ENCODE measurements at regions not wholly inside any gene's neighbourhood (a gene's known extent, or its start where the extent isn't known, plus 50 kb on each side); places are given as distances from the start of the nearest gene placed in this dataset.
"Not testable (repeated sequence)": the region's sequence is repeated elsewhere in the genome, so short reads cannot be mapped to it uniquely, and the experiment has no call there.

DNA sequence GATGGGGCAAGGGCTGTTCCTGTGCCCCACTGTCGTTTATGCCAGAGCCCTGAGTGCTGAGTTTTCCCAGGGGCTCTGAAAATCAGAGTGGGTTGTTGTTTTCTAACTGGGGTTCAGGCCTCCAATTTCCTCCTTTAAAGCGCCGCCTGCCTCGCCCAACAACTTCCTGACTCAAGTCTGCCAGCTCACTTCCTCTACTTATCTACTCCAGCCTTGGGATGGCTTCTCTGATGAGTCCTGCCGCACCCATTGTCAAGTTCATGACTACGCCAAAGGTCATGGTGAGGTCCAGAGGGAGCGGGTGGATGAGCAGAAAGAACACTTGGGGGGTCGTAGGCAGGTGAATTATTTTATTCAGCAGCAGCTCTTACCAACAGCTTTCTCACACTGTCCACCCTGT lies 104.7 kb downstream of the UTP18 start:
- no peak for DNase-seq
- no peak for ATAC-seq
- Histone ChIP-seq H3K27me3 (ENCODE audit: insufficient read depth in 3 of 3, low read length in 2 of 3) (peaks cover 0 to 9% (median 0%) of the 10 kb centered on the region in 3 donors), H3K36me3 (ENCODE audit: insufficient read depth in 1 of 2, low read depth in 1 of 2) (no peaks in the 10 kb centered on the region), H3K4me1 (no peaks in the 10 kb centered on the region), H3K4me3 (no peak overlapping the region), H3K9me3 (no peaks in the 10 kb centered on the region), H3K27ac (no peak overlapping the region)
- WGBS, 3 donors, result 48 to 62% (median 51%) methylated on average over 8 of the region's 8 CpGs
- TF ChIP-seq, protein P1, sequence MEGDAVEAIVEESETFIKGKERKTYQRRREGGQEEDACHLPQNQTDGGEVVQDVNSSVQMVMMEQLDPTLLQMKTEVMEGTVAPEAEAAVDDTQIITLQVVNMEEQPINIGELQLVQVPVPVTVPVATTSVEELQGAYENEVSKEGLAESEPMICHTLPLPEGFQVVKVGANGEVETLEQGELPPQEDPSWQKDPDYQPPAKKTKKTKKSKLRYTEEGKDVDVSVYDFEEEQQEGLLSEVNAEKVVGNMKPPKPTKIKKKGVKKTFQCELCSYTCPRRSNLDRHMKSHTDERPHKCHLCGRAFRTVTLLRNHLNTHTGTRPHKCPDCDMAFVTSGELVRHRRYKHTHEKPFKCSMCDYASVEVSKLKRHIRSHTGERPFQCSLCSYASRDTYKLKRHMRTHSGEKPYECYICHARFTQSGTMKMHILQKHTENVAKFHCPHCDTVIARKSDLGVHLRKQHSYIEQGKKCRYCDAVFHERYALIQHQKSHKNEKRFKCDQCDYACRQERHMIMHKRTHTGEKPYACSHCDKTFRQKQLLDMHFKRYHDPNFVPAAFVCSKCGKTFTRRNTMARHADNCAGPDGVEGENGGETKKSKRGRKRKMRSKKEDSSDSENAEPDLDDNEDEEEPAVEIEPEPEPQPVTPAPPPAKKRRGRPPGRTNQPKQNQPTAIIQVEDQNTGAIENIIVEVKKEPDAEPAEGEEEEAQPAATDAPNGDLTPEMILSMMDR (IDR thresholded peaks at IDR 0.05), result no peak
- intact Hi-C loops (cut with DNase I), result no loop called here

DNA sequence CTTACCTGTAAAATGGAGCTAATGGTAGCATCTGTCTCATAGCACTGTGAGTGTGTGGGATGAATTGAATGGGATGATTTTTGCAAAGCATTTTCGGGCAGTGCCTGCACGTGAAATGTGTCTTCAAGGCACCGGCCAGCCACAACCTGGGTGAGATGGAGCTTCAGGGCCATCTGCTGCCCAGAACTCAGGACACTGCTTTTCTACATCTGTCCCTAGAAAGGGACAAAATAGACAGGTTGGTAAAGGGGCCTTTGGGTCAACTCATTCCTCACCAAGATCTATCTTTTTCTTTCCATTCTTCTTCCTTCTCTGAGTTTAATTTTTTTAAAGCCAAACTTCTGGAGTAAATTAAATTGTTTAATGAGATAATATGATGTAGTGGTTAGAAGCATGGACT lies 106.5 kb downstream of the UTP18 start:
- no peak for DNase-seq
- Histone ChIP-seq H3K4me1 (no peaks in the 10 kb centered on the region), H3K27me3 (ENCODE audit: insufficient read depth in 3 of 3, low read length in 2 of 3) (peaks cover 0 to 9% (median 0%) of the 10 kb centered on the region in 3 donors), H3K9me3 (no peaks in the 10 kb centered on the region), H3K27ac (no peak overlapping the region), H3K4me3 (no peak overlapping the region), H3K36me3 (ENCODE audit: insufficient read depth in 1 of 2, low read depth in 1 of 2) (no peaks in the 10 kb centered on the region)
- ATAC-seq, result no peak
- intact Hi-C loops (cut with DNase I), result no loop called here
- WGBS, 3 donors, result 85 to 92% (median 88%) methylated on average over 3 of the region's 3 CpGs
- TF ChIP-seq, protein P1 (IDR thresholded peaks at IDR 0.05), result no peak

DNA sequence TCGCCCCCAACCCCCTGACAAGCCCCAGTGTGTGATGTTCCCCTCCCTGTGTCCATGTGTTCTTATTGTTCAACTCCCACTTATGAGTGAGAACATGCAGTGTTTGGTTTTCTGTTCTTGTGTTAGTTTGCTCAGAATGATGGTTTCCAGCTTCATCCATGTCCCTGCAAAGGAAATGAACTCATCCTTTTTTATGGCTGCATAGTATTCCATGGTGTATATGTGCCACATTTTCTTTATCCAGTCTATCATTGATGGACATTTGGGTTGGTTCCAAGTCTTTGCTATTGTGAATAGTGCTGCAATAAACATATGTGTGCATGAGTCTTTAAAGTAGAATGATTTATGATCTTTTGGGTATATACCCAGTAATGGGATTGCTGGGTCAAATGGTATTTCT lies 107.5 kb downstream of the UTP18 start:
- DNase-seq; H3K4me3 ChIP-seq; intact Hi-C loops (cut with DNase I); H3K27ac ChIP-seq; H3K4me1 ChIP-seq; H3K36me3 ChIP-seq (ENCODE audit: insufficient read depth in 1 of 2, low read depth in 1 of 2); H3K27me3 ChIP-seq (ENCODE audit: insufficient read depth in 3 of 3, low read length in 2 of 3); ATAC-seq; H3K9me3 ChIP-seq: not testable (repeated sequence)
- WGBS, 3 donors, result 94 to 100% (median 100%) methylated on average over 1 of the region's 1 CpG

DNA sequence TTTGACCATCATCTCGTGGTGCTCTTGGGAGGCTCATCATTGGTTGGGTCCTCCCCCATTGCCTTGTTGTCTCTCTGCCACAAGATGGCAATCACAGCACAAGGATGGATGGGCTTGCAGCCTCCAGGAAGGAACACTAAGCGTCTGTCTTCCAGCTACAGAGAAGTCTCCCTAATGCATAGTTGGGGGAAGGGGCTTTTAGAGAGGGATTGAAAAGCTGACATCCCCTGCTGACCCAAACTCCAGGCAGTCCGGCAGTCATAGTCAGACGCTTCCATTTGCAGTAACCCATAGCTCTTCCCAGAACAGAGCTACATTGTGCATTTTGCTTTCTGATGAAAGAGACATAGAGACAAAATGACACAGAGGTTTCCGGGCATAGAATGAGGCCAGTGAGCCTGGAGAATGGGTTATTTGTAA lies 111.4 kb downstream of the UTP18 start:
- WGBS, 3 donors, result 12 to 36% (median 22%) methylated on average over 5 of the region's 5 CpGs
- intact Hi-C loops (cut with DNase I), result loop anchor here (5.0 to 10.0 kb wide), 3 partner anchors 166 to 733 kb away; no protein-coding TSS in a partner anchor
- TF ChIP-seq, protein P1 (IDR thresholded peaks at IDR 0.05), result peak; percentile 39
- no peak overlapping the region for H3K27ac ChIP-seq
- DNase-seq (no peak), ATAC-seq (peak in 1 of 4 donors; percentile 69)
- no peak overlapping the region for H3K4me3 ChIP-seq
- no peaks in the 10 kb centered on the region for H3K9me3 ChIP-seq
- no peaks in the 10 kb centered on the region for H3K27me3 ChIP-seq (ENCODE audit: insufficient read depth in 3 of 3, low read length in 2 of 3)
- no peaks in the 10 kb centered on the region for H3K36me3 ChIP-seq (ENCODE audit: insufficient read depth in 1 of 2, low read depth in 1 of 2)
- no peaks in the 10 kb centered on the region for H3K4me1 ChIP-seq

DNA sequence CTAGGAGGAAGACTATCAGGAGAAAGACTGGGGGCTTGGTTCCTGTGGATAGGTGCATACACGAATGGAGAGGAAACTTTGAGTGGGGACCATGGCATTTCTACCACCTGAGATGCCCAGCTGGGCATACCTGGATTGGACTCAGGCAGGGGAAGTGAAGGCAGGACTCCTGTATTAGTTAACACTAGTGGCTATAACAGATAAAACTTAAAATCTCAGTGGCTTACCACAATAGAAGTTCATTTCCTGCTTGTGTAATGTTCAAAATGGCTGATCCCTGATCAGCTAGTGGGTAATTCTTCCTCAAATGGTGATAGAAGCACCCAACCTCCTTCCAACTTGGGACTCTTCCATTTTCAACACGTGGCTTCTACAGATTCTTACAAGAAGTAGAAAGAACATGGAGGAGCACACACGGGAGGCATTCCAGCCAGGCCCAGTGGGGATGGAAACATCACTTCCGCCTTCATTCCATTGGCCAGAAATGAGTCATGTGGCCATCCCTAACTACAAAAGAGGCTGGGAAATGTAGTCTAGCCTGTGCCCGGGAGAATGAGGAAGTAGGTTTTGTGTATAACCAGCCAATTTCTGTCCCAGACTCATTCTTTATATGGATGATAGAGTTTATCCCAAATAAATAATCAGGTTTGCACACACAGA lies 112.1 kb downstream of the UTP18 start:
- intact Hi-C loops (cut with DNase I), result loop anchor here (5.0 to 10.0 kb wide), 3 partner anchors 165 to 732 kb away; no protein-coding TSS in a partner anchor
- no peaks in the 10 kb centered on the region for H3K27me3 ChIP-seq (ENCODE audit: insufficient read depth in 3 of 3, low read length in 2 of 3)
- ATAC-seq (peak in 1 of 4 donors; percentile 41), DNase-seq (no peak)
- H3K9me3 ChIP-seq, result no peaks in the 10 kb centered on the region
- no peak overlapping the region for H3K4me3 ChIP-seq
- no peak overlapping the region for H3K27ac ChIP-seq
- H3K36me3 ChIP-seq (ENCODE audit: insufficient read depth in 1 of 2, low read depth in 1 of 2), result no peaks in the 10 kb centered on the region
- TF ChIP-seq, protein P1 (IDR thresholded peaks at IDR 0.05), result no peak
- H3K4me1 ChIP-seq, result no peaks in the 10 kb centered on the region
- 64 to 68% (median 65%) methylated on average over 5 of the region's 5 CpGs for WGBS, 3 donors

Measured in psoas muscle (tissue), 7 donors.